Cardiac muscle cell (in vitro differentiated cells and primary cell): ENCODE measurements at regions not wholly inside any gene's neighbourhood (a gene's known extent, or its start where the extent isn't known, plus 50 kb on each side); places are given as distances from the start of the nearest gene placed in this dataset.

Experiments used
- DNase-seq, 2 donors: peaks; one replicate each; pipeline versions ENCODE4 v3.0.0 to v3.0.0-alpha.2; 2010 to 2017; ENCODE audit warnings: low read depth in 1 of 2, low spot score in 1 of 2
- H3K27ac ChIP-seq: fragments of 200-600 bp; sonication (generic); 2 replicates; pipeline ENCODE4 v1.5.1; 2016
- H3K27me3 ChIP-seq: fragments of 200-600 bp; sonication (generic); 2 replicates; pipeline ENCODE4 v1.6.0; 2016; ENCODE audit warnings: control low read depth
- H3K36me3 ChIP-seq: fragments of 200-600 bp; sonication (generic); 2 replicates; pipeline ENCODE4 v1.5.1; 2016; ENCODE audit warnings: control low read depth
- H3K4me1 ChIP-seq: fragments of 200-600 bp; sonication (generic); 2 replicates; pipeline ENCODE4 v1.8.1; 2017; ENCODE audit warnings: low read depth, mild to moderate bottlenecking, mixed run types
- H3K4me3 ChIP-seq: fragments of 200-600 bp; sonication (generic); 2 replicates; pipeline ENCODE4 v1.5.1; 2016; ENCODE audit warnings: mild to moderate bottlenecking
- H3K9me3 ChIP-seq: fragments of 200-600 bp; sonication (generic); 2 replicates; pipeline ENCODE4 v1.5.1; 2017; ENCODE audit warnings: low read depth, mild to moderate bottlenecking, control low read depth
- TF ChIP-seq, protein P1 (sequence below): IDR thresholded peaks from 2 replicates; pipeline ENCODE4 v1.5.1; 2012; ENCODE audit warnings: low read depth, mild to moderate bottlenecking, low read length

DNA sequence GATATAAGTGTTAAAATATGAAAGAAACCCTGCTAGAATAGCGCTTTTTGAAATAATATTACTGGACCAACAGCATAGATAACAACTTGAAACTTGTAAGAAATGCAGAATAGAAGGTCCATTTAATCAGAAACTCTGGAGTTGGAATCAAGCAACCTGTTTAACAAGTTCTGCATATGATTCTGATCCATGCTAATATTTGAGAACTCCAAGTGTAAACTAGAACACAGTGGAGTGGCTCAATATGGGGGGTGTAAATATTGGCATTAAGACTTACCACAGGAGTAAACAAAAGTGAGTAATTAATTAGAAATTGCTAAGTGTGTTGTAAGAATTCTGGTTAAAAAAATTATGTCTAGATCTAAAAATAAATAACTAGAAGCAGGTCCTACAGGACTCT lies 151.2 kb downstream of the SLITRK1 start:
- TF ChIP-seq, protein P1, sequence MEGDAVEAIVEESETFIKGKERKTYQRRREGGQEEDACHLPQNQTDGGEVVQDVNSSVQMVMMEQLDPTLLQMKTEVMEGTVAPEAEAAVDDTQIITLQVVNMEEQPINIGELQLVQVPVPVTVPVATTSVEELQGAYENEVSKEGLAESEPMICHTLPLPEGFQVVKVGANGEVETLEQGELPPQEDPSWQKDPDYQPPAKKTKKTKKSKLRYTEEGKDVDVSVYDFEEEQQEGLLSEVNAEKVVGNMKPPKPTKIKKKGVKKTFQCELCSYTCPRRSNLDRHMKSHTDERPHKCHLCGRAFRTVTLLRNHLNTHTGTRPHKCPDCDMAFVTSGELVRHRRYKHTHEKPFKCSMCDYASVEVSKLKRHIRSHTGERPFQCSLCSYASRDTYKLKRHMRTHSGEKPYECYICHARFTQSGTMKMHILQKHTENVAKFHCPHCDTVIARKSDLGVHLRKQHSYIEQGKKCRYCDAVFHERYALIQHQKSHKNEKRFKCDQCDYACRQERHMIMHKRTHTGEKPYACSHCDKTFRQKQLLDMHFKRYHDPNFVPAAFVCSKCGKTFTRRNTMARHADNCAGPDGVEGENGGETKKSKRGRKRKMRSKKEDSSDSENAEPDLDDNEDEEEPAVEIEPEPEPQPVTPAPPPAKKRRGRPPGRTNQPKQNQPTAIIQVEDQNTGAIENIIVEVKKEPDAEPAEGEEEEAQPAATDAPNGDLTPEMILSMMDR: no peak
- DNase-seq: no peak

DNA sequence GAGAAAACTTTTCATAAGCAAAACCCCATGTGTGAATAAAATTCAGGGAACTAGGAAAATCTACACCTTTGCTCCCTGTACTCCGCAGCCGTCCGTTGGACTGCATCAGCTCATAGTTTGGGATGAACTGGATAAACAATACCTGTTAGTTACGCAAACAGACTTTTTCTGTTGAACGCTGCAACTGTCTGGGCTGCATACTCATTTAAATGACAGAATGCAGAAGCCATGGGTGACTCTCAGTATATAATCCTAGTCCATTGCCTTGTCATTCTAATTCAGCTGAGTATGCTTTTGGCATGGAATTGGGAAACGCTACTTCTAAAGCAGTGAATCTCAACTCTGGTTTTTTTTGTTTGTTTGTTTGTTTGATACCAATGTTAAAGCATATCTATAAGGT lies 151.6 kb downstream of the SLITRK1 start:
- TF ChIP-seq, protein P1: no peak
- Histone ChIP-seq H3K36me3 (no peaks in the 10 kb centered on the region), H3K4me3 (no peak overlapping the region)

More for the DNA sequence above, 151.2 kb downstream of the SLITRK1 start:
- Histone ChIP-seq H3K4me1 (no peaks in the 10 kb centered on the region), H3K4me3 (no peak overlapping the region), H3K27me3 (no peaks in the 10 kb centered on the region), H3K27ac (no peak overlapping the region), H3K36me3 (no peaks in the 10 kb centered on the region), H3K9me3 (no peaks in the 10 kb centered on the region)

DNA sequence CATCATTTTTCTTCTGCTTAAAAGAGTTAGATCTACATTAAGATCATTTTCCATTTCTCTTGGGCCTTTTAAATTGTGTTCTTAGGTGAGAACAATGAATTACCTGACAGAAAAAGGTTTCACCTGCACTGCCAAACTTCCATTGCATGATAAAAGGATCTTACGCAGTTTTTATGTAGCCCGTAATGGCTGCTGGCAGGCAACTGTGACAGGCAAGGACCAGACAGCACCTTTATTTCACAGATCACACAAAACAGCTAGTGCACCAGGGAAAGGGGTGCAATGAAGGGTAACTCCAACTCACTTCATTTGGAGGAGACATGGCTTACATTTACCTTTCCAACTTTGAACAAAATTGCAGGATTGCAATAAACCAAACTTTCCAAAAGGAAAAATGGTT lies 159.8 kb downstream of the SLITRK1 start:
- H3K4me3 ChIP-seq: no peak overlapping the region
- H3K4me1 ChIP-seq: no peaks in the 10 kb centered on the region
- H3K27ac ChIP-seq: no peak overlapping the region
- H3K9me3 ChIP-seq: no peaks in the 10 kb centered on the region
- DNase-seq: no peak
- TF ChIP-seq, protein P1: no peak
- no peaks in the 10 kb centered on the region for H3K27me3 ChIP-seq
- H3K36me3 ChIP-seq: no peaks in the 10 kb centered on the region

More for the DNA sequence above, 151.6 kb downstream of the SLITRK1 start:
- H3K9me3 ChIP-seq: no peaks in the 10 kb centered on the region
- H3K27me3 ChIP-seq: no peaks in the 10 kb centered on the region
- H3K4me1 ChIP-seq: no peaks in the 10 kb centered on the region
- no peak overlapping the region for H3K27ac ChIP-seq
- no peak for DNase-seq

DNA sequence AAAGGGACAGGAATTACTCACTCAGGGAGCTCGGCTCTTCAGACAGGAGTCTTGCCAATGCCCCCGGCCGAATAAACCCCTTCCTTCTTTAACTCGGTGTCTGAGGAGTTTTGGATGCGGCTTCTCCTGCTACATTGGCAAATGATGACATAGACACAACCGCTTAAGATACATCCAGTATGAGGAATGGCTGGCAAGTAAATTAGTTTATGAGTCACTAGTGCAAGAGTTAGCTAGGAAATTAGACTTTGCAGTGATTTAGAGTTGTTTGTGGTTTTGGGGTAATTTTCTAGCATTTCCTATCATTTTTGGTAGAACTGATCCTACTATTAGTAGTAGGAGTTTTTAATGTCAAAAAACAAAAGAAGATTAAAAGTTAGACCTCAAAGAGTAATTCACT lies 166.2 kb downstream of the SLITRK1 start:
- H3K27me3 ChIP-seq: no peaks in the 10 kb centered on the region
- no peak for DNase-seq
- H3K36me3 ChIP-seq: no peaks in the 10 kb centered on the region
- H3K4me1 ChIP-seq: no peaks in the 10 kb centered on the region
- no peak overlapping the region for H3K4me3 ChIP-seq
- H3K27ac ChIP-seq: no peak overlapping the region
- H3K9me3 ChIP-seq: no peaks in the 10 kb centered on the region
- TF ChIP-seq, protein P1: no peak

DNA sequence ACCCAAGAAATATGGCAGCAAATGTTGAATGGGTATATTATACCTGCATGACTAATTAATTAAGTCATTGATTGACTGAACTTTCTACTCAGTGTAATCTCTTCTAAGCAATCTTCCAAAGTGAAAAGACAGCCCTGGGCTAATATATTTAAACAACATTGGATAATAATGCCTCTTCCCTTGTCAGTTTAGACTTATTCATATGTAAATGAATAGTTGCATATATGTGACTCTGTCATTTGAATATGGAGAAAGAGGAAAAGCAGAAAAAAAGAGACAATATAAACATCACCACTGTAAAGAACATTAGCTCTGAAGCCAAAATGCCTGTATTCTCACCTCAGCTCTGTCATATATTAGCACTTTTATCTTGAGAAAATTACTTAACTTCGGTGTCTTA lies 168.0 kb downstream of the SLITRK1 start:
- DNase-seq: no peak
- H3K27me3 ChIP-seq: no peaks in the 10 kb centered on the region
- no peaks in the 10 kb centered on the region for H3K36me3 ChIP-seq
- no peaks in the 10 kb centered on the region for H3K9me3 ChIP-seq
- no peak overlapping the region for H3K4me3 ChIP-seq
- no peak overlapping the region for H3K27ac ChIP-seq
- TF ChIP-seq, protein P1: no peak
- H3K4me1 ChIP-seq: no peaks in the 10 kb centered on the region

DNA sequence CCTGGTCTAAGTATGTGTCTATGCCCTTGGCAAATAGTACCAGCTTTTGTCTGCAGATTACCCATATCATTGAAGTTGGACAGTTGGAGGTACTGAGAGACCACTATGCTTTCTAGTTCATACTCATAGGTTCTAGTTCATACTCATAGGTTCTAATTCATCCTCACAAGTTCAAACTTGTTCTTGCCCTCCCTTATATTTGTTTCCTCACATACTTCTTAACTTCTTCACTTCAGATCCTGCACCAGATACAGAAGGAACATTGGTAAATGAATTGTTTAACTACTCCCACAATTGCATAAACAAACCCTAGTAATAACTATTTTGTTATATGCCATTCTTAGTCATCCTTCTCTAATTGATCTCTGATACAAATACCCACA lies 172.2 kb downstream of the SLITRK1 start:
- Histone ChIP-seq H3K4me3 (no peak overlapping the region), H3K27ac (no peak overlapping the region), H3K4me1 (no peaks in the 10 kb centered on the region), H3K9me3 (no peaks in the 10 kb centered on the region), H3K27me3 (no peaks in the 10 kb centered on the region), H3K36me3 (no peaks in the 10 kb centered on the region)
- DNase-seq: no peak
- TF ChIP-seq, protein P1: no peak
